ENCODE measurements at regions not wholly inside any gene's neighbourhood (a gene's known extent, or its start where the extent isn't known, plus 50 kb on each side); places are given as distances from the start of the nearest gene placed in this dataset.
"Not testable (repeated sequence)": the region's sequence is repeated elsewhere in the genome, so short reads cannot be mapped to it uniquely, and the experiment has no call there.

DNA sequence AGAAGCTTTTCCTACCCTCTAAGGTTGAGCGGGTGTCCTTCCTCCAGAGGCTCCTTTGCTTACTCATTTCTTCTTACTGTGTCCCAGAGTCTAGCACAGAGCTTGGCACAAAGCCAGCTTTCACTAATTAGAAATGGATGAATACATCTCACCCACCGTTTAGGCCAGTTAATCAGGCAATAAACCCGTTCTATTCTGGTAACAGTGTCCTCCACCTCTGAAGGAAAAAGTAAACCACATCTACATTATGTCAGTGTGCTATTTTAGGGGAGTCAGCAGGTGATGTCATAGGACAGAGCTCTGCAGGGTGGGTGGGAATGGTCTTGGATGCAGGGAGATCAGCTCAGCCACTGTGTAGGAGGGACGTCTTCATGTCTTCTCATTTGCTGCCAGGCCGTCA, 109.2 kb downstream of the OSTF1 start:
- DNase-seq (ENCODE audit: low spot score): no peak

DNA sequence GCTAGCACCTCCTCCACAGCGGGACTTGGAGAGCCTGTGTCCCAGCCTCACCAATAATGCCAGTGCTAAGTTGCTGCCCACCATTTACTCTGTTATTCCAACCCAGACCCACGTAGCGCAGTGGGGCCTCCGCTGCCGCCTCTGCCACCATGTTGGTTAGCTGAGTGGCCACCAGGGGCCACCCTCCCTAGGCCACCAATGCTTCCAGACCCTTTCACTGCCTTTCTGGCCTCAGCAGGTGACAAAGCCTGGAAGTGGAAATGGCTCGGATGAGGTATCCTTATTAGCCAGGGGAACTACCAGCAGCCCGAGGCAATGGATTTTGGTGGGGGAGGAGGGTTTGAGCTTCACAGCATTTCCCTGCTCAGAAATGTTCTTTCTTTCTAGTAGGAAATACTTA, 110.1 kb downstream of the OSTF1 start:
- DNase-seq (ENCODE audit: low spot score): no peak

DNA sequence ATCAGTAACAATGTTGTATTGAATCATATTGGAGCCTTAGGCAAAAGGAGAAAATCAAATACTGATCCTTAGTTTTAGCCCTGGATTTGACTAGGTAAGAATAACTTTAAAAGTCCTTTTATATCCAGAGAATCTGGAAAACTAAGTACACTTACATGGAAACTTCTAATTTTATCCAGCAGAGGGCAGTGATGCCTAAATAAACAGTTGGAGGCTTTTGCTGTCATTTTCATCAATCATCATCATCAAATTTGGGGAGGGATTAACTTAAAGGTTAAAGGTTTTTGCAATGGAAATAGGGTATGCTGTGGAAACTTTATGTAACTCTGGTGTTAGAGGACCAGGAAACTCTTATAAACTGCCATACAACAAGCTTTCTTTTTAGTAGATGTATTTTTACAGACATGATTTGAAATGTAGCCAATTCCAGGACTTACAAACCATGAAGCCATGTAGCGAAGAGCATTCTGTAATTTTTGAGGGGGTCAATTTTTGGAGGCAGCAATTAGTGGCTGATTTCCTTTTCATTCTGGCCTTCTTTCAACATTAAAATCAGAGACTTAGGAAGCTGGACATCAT, 112.7 kb downstream of the OSTF1 start:
- peak; percentile 30 for DNase-seq (ENCODE audit: low spot score)

DNA sequence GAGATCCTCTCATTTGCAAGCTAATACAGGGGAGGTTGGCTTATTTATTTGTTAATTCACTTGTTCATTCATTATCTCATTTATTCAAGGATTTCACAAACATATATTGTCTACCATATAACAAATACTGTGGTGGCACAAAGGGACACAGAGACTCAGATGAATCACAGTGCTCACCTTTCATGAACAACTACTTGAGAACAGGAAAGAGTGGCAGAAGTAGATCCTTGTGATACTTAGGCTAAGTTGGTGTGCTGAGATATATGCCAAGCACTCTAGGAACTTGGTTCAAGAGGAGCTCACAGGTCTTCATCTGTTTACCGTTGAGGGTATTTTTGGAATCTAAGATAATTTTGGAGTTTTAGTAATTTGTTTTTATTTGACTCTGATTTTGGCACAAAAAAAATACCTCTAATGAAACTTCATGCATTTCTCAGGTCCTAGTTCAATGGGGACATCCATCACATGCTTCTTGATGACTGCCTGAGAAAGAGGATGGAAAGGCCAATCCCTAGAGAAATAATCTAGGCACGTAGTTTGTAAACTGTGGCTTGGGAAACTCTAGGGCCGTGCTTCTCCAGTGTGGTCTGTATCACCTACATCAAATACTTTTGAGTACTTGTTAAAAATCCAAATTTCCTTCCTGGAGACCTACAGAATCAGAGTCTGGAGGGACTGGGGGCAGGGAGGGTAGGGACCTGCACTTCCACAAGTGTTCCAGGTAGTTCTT, 113.3 kb downstream of the OSTF1 start:
- no peak for DNase-seq (ENCODE audit: low spot score)

DNA sequence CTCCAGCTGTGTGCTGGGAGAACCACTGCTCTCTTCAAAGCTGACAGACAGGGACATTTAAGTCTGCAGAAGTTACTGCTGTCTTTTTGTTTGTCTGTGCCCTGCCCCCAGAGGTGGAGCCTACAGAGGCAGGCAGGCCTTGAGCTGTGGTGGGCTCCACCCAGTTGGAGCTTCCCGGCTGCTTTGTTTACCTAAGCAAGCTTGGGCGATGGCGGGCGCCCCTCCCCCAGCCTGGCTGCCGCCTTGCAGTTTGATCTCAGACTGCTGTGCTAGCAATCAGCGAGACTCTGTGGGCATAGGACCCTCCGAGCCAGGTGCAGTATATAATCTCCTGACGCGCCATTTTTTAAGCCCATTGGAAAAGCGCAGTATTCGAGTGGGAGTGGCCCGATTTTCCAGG, 119.7 kb downstream of the OSTF1 start:
- DNase-seq (ENCODE audit: low spot score): not testable (repeated sequence)

DNA sequence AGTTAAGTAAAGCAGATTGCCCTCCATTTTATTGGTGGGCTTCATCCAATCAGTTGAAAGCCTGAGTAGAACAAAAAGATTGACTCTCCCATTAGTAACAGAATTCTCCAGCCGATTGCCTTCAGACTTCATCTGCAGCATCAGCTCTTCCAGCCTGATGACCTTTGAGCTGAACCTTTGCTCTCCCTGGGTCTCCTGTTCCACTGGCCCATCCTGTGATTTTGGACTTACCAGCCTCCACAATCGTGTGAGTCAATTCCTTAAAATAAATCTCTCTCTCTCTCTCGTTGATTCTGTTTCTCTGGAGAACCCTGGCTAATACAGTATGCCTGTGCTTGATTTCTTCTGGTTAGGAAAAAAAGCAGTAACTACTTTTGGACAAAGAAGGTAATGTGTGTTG, 121.9 kb downstream of the OSTF1 start:
- DNase-seq (ENCODE audit: low spot score): no peak

DNA sequence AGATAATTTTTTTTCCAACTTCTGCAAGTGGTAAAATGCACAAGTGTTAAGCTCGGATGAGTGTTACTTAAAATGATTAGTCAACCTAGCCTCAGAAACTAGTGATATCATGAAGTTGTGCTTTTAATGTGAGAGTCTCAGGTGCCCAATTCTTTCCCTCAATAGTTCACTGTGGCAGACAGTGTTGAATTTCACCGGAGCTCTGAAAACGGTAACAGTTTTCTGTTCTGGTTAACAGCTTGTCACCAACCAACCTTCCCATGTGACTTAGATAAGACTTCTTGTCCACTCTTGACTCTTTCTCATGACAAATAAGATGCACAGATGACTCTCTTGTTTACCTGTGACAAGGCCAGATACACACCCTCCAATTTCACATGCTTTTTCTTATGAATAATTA, 125.5 kb downstream of the OSTF1 start:
- DNase-seq (ENCODE audit: low spot score): no peak

DNA sequence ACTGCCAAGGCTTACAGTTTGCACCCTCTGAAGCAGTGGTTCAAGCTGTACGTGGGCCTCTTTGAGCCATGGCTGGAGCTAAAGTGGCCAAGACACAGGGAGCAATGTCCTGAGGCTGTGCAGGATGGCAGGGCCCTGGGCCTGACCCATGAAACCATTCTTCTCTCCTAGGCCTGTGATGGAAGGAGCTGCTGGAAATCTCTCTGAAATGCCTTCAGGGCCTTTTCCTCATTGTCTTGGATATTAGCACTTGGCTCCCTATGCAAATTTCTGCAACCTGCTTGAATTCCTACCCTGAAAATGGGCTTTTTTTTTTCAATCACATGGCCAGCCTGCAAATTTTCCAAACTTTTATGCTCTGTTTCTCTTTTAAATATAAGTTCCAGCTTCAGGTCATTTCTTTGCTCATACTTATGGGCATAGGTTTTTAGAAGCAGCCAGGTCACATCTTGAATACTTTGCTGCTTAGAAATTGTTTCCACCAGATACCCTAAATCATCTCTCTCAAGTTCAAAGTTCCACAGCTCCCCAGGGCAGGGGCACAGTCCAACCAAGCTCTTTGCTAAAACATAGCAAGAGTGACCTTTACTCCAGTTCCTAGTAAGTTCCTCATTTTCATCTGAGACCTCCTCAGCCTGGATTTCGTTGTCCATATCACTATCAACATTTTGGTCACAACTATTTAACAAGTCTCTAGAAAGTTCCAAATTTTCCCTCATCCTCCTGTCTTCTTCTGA, 138.3 kb downstream of the OSTF1 start:
- DNase-seq (ENCODE audit: low spot score): no peak

DNA sequence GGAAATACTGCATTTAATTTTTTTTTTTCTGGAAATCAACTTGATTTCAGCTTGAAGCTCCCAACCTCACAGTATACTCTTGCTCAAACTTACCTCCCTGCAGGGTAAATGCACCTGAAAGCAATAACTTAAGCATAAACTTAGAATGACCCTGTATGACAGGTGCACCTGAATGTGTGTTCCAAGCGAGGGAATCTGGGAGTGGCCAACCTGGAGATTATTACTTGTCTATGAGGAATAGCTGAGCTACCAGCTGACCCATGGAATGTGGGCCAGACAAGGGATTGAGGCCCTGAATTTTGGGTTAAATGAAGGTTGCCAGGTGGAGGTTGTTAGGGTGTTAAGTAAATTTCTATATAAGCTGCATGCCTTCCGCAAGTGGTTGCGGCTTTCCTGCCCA, 140.6 kb downstream of the OSTF1 start:
- DNase-seq (ENCODE audit: low spot score): no peak

DNA sequence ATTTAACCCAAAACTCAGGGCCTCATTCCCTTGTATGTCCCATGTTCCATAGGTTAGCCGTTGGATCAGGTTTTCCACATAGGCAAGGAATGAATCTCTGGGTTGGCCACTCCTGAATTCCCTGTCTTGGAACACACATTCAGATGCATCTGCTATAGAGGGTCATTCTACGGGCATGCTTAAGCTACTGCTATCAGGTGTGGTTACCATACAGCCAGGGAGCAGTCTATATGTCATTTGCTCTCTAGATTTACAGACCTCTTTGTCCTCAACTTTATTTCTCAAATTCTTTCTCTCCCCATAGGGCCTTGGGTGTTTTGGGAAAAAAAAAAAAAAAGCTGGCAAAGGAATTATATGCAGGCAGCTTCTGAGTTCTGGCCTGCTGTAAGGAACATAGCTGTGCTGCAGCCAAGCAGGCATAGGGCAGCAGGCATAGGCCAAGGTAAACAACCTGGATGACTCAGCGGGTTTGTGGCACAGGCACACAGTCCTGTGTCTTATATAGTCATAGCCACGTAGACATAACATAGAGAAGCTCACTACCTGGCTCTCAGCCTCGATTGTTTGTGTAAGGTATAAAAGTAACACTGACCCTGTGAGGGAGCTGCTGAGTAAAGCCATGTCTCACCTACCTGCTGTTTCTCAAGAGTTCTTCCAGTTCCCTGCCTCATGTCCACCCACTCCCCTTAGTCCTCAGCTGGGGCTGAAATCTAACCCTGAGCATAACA, 141.5 kb downstream of the OSTF1 start:
- no peak for DNase-seq (ENCODE audit: low spot score)

DNA sequence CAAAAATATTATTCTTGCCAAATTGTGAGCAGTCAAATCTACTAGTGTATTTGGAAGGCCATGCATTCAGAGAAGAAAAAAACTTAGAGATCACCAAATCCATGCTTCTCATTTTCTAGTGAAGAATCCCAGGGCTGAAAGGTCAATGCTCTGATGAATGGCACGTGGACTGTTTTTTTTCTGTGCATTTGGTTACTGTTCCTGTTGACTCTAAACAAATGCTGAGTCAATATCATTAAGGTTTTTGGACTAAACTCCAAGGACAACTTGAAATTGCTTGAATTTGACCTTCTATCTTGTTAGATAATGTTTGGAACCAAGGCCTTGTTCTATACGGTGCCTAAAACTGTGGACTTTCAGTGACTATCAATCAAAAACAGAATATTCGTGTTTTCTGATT, 142.2 kb downstream of the OSTF1 start:
- no peak for DNase-seq (ENCODE audit: low spot score)

DNA sequence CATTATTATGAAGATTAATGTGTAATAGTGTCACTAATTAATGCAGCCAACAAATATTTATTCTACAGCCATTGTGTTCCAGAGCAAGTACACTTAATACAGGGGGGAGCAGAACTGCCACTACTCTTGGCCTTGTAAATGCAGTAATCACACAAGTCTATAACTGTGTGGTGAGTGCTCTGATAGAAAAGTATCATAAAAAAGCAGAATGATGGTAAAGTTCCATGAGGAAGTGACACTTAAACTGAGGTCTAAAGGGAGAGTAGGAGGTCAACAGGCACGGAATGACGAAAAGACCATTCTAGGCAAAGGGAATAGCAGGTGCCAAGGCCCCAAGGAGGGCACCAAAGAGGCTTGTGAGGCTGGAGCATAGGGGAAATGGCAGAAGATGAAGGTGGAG, 142.9 kb downstream of the OSTF1 start:
- DNase-seq (ENCODE audit: low spot score): no peak

DNA sequence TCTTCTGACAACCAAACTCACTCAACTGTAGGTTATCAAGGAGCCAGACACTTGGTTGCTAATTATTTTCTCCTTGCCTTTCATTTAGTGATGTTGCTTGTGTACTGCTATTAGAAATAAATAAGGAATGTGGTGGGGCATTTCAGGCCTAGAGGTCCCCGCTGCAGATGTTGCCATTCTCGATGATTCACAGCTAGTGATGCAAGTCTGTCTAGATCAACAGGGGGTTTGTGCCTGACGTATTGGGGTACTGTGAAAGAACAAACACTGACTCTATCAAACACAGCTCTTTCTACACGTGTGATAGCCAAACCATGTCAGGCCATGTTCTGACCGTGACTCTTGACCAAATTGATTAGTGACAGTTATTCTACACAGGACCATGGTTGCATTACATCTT, 144.7 kb downstream of the OSTF1 start:
- DNase-seq (ENCODE audit: low spot score): no peak

DNA sequence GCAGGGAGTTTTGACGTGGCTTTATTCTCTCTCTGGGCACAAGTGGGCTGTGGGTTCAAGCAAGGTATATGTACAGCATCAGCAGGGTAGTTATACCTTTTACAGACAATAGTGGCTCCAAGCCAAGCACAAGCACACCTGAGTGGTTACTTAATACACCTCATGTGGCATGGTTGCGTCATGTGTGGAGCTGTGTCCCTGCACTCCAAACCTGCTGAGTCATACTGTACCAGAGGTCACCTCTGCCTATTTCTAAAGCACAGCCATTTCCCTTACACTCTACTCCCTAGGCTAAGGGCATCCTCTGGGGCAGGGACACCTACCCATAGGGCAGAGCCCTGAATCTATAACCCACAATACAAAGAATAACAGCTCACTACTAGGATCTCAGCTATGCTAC, 147.3 kb downstream of the OSTF1 start:
- no peak for DNase-seq (ENCODE audit: low spot score)

DNA sequence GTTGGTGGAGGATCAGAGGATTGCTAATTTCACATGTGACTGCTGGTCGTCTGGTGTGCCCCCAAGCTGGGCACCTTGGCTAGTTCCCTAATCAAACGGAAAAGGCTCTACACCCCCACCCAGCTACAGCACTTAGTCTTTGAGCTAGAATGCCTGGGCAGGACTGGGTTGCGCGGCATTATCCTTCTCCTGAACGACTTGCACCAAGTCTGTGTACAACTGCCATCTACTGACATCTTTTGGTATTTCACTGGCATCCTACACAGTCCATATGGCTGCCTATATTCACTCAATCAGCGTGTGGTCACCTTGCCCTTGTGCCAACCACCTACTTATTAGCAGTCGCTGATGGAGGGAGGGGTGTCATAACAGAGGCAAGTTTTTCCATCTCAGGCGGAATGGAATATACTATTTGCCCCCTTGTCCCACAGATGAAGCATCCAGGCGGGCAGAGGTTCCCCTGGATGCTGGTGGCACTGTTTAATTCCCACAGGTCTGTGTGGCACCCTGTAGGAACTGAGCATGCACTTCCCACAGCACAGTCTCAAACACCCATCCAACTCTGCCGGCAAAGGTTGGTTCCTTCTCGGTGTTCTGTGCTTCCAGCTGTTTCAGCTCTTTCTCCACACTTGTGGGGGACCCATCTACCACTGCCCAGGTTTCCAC, 150.1 kb downstream of the OSTF1 start:
- DNase-seq (ENCODE audit: low spot score): peak; percentile 32

DNA sequence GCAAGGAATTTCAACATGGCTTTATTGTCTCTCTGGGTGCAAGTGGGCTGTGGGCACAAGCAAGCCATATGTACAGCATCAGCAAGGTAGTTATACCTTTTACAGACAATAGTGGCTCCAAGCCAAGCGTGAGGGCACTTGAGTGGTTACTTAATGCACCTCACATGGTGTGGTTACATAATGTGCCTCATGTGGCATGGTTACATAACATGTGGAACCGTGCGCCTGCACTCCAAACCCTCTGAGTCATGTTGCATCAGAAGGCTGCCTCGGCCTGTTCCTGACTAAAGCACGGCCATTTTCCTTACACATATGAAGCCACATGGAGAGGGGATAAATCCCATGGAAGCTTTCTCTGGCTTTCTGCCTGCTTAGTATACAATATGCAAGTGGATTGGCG, 150.9 kb downstream of the OSTF1 start:
- DNase-seq (ENCODE audit: low spot score): no peak

DNA sequence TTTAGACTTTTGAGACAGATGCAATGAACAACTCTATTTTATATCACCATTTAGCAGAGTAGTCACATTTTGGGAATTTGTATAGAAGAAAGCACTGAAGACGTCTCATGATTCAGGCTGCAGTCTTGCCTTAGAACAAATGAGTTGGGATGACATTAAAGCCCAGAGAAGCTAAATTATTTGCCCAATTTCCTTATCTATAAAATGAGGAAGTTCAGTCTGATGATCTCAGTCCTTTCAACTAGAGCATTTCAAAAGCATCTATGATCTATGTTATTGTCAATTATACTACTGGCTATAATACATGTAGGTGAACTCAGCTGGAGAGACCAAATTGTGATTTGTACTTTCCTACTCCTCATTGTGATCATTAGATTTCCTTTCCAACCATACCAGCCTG, 154.1 kb downstream of the OSTF1 start:
- DNase-seq (ENCODE audit: low spot score): no peak

DNA sequence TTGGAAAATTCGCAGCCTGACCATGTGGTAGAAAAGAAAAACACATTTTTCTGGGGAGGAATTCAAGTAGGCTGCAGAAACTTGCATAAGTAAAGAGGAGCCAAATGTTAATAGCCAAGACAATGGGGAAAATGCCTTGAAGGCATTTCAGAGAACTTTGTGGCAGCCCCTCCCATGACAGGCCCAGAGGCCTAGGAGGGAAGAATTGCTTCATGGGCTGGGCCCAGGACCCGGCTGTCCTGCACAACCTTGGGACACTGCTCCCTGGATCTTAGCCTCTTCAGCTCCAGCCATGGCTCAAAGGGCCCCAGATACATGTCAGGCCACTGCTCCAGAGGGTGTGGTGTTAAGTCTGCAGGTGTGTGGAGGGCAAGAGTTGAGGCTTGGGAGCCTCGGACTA, 158.6 kb downstream of the OSTF1 start:
- no peak for DNase-seq (ENCODE audit: low spot score)

DNA sequence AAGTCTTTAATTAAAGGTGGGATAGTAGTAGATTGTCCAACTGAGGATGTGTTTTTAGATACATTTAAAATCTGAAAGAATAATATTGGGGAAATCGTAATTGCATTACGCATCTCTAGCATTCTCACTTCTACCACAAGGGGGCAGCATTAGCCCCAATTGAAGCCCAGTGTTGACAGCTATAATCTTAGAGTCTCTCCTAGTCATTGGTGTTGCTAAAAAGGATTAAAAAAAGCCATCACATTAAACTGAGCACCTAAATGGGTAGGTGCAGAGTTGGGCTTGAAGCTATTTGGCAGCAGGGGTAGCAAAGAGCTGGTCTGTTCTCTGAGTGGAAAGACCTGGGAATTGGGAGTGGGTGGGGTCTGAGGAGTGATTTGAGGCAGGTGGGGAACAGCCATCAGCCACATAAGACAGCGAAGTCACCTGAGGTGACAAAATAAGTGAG, 177.2 kb downstream of the OSTF1 start:
- peak; percentile 11 for DNase-seq (ENCODE audit: low spot score)

DNA sequence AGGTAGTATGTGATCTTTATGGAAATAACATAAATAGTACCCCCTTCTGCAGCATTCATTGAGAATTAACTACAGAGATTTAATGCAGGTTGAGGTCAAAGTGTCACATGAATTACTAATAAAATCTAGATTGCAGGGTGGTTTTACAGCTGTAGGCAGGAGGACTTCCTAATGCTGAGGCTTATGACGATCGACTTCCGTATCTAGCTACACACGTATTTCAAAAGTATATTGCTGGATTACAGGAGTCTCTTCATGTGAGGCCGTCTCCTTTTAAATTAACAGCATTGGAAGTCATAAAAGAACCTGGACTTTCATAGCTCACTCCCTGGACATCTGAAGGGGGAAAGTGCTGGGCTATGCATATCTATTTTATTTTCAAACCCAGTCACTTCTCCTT, 180.9 kb downstream of the OSTF1 start:
- DNase-seq (ENCODE audit: low spot score): no peak

DNA sequence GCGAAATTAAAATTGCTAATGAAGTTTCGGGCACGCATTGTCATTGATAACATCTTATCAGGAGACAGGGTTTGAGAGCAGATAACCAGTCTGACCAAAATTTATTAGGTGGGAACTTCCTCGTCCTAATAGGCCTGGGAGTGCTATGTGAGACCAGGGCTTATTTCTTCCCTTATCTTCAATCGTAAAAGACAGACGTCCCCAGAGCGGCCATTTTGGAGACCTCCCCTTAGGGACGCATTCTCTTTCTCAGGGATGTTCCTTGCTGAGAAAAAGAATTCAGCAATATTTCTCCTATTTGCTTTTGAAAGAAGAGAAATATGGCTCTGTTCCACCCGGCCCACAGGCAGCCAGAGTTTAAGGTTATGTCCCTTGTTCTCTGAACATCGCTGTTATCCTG, 184.7 kb downstream of the OSTF1 start:
- not testable (repeated sequence) for DNase-seq (ENCODE audit: low spot score)

DNA sequence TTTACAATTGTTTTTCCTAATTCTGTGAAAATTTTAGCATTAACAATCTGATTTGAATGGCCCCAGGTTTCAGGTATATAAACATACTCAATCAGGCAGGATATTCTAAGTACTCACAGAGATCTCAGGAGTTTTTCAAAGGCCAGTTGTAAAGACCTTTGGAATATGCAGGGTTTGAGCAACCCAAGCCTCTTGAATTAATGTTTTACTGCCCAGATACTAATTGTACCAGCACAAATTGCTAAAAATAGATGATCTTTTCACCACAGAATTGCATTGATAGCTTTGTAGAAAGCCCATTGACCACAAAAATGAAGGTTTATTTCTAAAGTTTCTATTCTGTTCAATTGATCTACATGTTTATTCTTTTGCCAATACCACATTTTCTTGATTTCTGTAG, 186.5 kb downstream of the OSTF1 start:
- no peak for DNase-seq (ENCODE audit: low spot score)
